Inflammatory macrophage (primary cell): ENCODE measurements at regions not wholly inside any gene's neighbourhood (a gene's known extent, or its start where the extent isn't known, plus 50 kb on each side); places are given as distances from the start of the nearest gene placed in this dataset.

Experiments
- DNase-seq, 2 donors: peaks; one replicate each; pipeline ENCODE4 v3.0.0-alpha.2; 2020 to 2022

GRCh38 chr21:39000496-39000895, 182.8 kb downstream of the PSMG1 start:
- DNase-seq: peak; percentile 71 to 95

- DNase-seq: peak in 1 of 2 donors; percentile 46
These were observed 184.1 kb downstream of the PSMG1 start for GRCh38 chr21:38999161-38999560.

GRCh38 chr21:38998281-38998680, 185.0 kb downstream of the PSMG1 start:
- peak in 1 of 2 donors; percentile 32 for DNase-seq

- peak; percentile 61 to 62 for DNase-seq
These were observed 185.4 kb downstream of the PSMG1 start for GRCh38 chr21:38997843-38998175.

- DNase-seq: no peak
These were observed 186.0 kb downstream of the PSMG1 start for GRCh38 chr21:38997051-38997842.

- no peak for DNase-seq
These were observed 186.9 kb downstream of the PSMG1 start for GRCh38 chr21:38996355-38996754.

- no peak for DNase-seq
These were observed 187.5 kb downstream of the PSMG1 start for GRCh38 chr21:38995731-38996130.

GRCh38 chr21:38995071-38995669, 188.1 kb downstream of the PSMG1 start:
- DNase-seq: no peak

GRCh38 chr21:38994042-38994441, 188.3 kb downstream of the ETS2 start:
- no peak for DNase-seq

GRCh38 chr21:38993561-38993960, 187.8 kb downstream of the ETS2 start:
- DNase-seq: no peak

GRCh38 chr21:38992737-38993136, 187.0 kb downstream of the ETS2 start:
- DNase-seq: peak in 1 of 2 donors; percentile 32

- no peak for DNase-seq
These were observed 184.7 kb downstream of the ETS2 start for GRCh38 chr21:38990424-38990794.

GRCh38 chr21:38989745-38990423, 184.2 kb downstream of the ETS2 start:
- no peak for DNase-seq

- DNase-seq: no peak
These were observed 183.6 kb downstream of the ETS2 start for GRCh38 chr21:38989379-38989744.

- DNase-seq: no peak
These were observed 183.0 kb downstream of the ETS2 start for GRCh38 chr21:38988509-38989378.

GRCh38 chr21:38987633-38988508, 182.1 kb downstream of the ETS2 start:
- DNase-seq: no peak

GRCh38 chr21:38986806-38987632, 181.3 kb downstream of the ETS2 start:
- no peak for DNase-seq

- DNase-seq: no peak
These were observed 180.7 kb downstream of the ETS2 start for GRCh38 chr21:38986406-38986805.

GRCh38 chr21:38985568-38986378, 180.0 kb downstream of the ETS2 start:
- peak; percentile 37 to 73 for DNase-seq

- DNase-seq: peak; percentile 25 to 48
These were observed 179.3 kb downstream of the ETS2 start for GRCh38 chr21:38984982-38985567.
